WTC11 (cell line): ENCODE measurements at regions not wholly inside any gene's neighbourhood (a gene's known extent, or its start where the extent isn't known, plus 50 kb on each side); places are given as distances from the start of the nearest gene placed in this dataset.

Experiments
- EMX1 ChIP-seq: fragments of 250-450 bp; sonication (Bioruptor Pico); IDR thresholded peaks from 2 replicates; pipeline ENCODE4 v1.8.0; 2021; ENCODE audit warnings: mild to moderate bottlenecking
- ESRRA ChIP-seq: sonication (generic); formaldehyde crosslinking; IDR thresholded peaks from 2 replicates; pipeline ENCODE4 v1.8.1; 2022; ENCODE audit warnings: mild to moderate bottlenecking, missing genetic modification reagents, borderline replicate concordance
- HMGA2 ChIP-seq: fragments of 250-450 bp; sonication (Bioruptor Pico); IDR thresholded peaks from 2 replicates; pipeline ENCODE4 v1.4.0; 2021; ENCODE audit warnings: mild to moderate bottlenecking, moderate library complexity
- IRF2 ChIP-seq: sonication (generic); formaldehyde crosslinking; IDR thresholded peaks from 2 replicates; pipeline ENCODE4 v1.8.0; 2022; ENCODE audit warnings: low read depth, missing genetic modification reagents, borderline replicate concordance
- NR2C2 ChIP-seq: sonication (generic); formaldehyde crosslinking; IDR thresholded peaks from 2 replicates; pipeline ENCODE4 v1.8.0; 2022; ENCODE audit warnings: mild to moderate bottlenecking, missing genetic modification reagents
- RELA ChIP-seq: sonication (generic); formaldehyde crosslinking; IDR thresholded peaks from 2 replicates; pipeline ENCODE4 v1.8.1; 2022; ENCODE audit warnings: missing genetic modification reagents, mild to moderate bottlenecking, borderline replicate concordance
- SMAD3 ChIP-seq: sonication (generic); formaldehyde crosslinking; IDR thresholded peaks from 2 replicates; pipeline ENCODE4 v1.8.0; 2022; ENCODE audit warnings: missing genetic modification reagents, mild to moderate bottlenecking, borderline replicate concordance
- SMAD4 ChIP-seq: sonication (generic); formaldehyde crosslinking; IDR thresholded peaks from 2 replicates; pipeline ENCODE4 v1.8.0; 2022; ENCODE audit warnings: mild to moderate bottlenecking, missing genetic modification reagents
- TCF7 ChIP-seq: sonication (generic); formaldehyde crosslinking; IDR thresholded peaks from 2 replicates; pipeline ENCODE4 v1.8.0; 2022; ENCODE audit warnings: mild to moderate bottlenecking, low read depth, missing genetic modification reagents, moderate library complexity
- TEAD4 ChIP-seq: sonication (generic); formaldehyde crosslinking; IDR thresholded peaks from 2 replicates; pipeline ENCODE4 v1.8.0; 2022; ENCODE audit warnings: mild to moderate bottlenecking, missing genetic modification reagents
- TP53 ChIP-seq: sonication (generic); formaldehyde crosslinking; IDR thresholded peaks from 2 replicates; pipeline ENCODE4 v1.8.1; 2023; ENCODE audit warnings: mild to moderate bottlenecking, missing genetic modification reagents
- ZBTB21 ChIP-seq: sonication (generic); formaldehyde crosslinking; IDR thresholded peaks from 2 replicates; pipeline ENCODE4 v1.8.1; 2023; ENCODE audit warnings: mild to moderate bottlenecking, missing genetic modification reagents, borderline replicate concordance
- ZNF232 ChIP-seq: sonication (generic); formaldehyde crosslinking; IDR thresholded peaks from 2 replicates; pipeline ENCODE4 v1.8.0; 2022; ENCODE audit warnings: mild to moderate bottlenecking, missing genetic modification reagents
- TF ChIP-seq, protein P1 (sequence below): fragments of 250-450 bp; sonication (Bioruptor Pico); IDR thresholded peaks from 2 replicates; pipeline ENCODE4 v1.9.0; 2021; ENCODE audit warnings: mild to moderate bottlenecking, borderline replicate concordance
- TF ChIP-seq, protein P2 (sequence below): sonication (generic); formaldehyde crosslinking; IDR thresholded peaks from 2 replicates; pipeline ENCODE4 v1.8.0; 2022; ENCODE audit warnings: mild to moderate bottlenecking, missing genetic modification reagents
- TF ChIP-seq, protein P3 (sequence below): sonication (generic); formaldehyde crosslinking; IDR thresholded peaks from 2 replicates; pipeline ENCODE4 v1.8.1; 2023; ENCODE audit warnings: mild to moderate bottlenecking, missing genetic modification reagents, moderate library complexity
- TF ChIP-seq, protein P4 (sequence below): sonication (generic); formaldehyde crosslinking; IDR thresholded peaks from 2 replicates; pipeline ENCODE4 v1.8.1; 2023; ENCODE audit warnings: mild to moderate bottlenecking, moderate library complexity, missing genetic modification reagents
- TF ChIP-seq, protein P5 (sequence below): sonication (generic); formaldehyde crosslinking; IDR thresholded peaks from 2 replicates; pipeline ENCODE4 v1.8.0; 2022; ENCODE audit warnings: mild to moderate bottlenecking, missing genetic modification reagents
- TF ChIP-seq, protein P6 (sequence below): fragments of 250-450 bp; sonication (Bioruptor Pico); conservative IDR thresholded peaks from 2 replicates; pipeline ENCODE4 v1.9.0; 2021; ENCODE audit warnings: mild to moderate bottlenecking
- TF ChIP-seq, protein P7 (sequence below): sonication (generic); formaldehyde crosslinking; IDR thresholded peaks from 2 replicates; pipeline ENCODE4 v1.8.1; 2022; ENCODE audit warnings: missing genetic modification reagents, borderline replicate concordance
- TF ChIP-seq, protein P8 (sequence below): sonication (generic); formaldehyde crosslinking; IDR thresholded peaks from 2 replicates; pipeline ENCODE4 v1.8.0; 2023; ENCODE audit warnings: missing genetic modification reagents

DNA sequence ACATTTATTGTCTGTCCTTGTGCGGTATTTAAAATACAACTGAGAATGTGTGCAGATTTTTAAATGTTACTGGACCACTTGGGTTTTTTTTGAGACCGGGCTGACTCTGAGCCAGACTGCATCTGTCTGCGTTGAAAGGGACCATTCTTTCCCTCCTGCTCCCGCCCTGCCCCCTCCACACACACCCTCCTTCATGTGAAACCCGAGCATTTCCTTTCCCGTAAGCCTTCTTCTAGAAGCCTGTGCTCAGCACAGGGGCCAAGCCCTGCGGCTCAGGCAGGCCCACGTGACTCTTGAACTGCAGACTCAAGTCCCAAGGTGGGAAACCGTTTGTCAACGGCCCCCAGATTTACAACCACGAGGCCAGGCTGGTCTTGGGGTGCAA lies 82.7 kb upstream of the FOXC1 start (continued):
- TF ChIP-seq SMAD3 (CRISPR knock-in tag) (peak; percentile 81), EMX1 (CRISPR knock-in tag) (no peak), IRF2 (CRISPR knock-in tag) (no peak), NR2C2 (no peak), ZBTB21 (CRISPR knock-in tag) (peak; percentile 76; the same call in 1 of the 2 replicates), ESRRA (no peak), TP53 (CRISPR knock-in tag) (peak; percentile 74; the same call in 1 of the 2 replicates), SMAD4 (CRISPR knock-in tag) (no peak), HMGA2 (CRISPR knock-in tag) (no peak), TCF7 (CRISPR knock-in tag) (no peak), TEAD4 (CRISPR knock-in tag) (no peak), RELA (CRISPR knock-in tag) (no peak), ZNF232 (CRISPR knock-in tag) (peak; percentile 95)
- TF ChIP-seq, protein P1, sequence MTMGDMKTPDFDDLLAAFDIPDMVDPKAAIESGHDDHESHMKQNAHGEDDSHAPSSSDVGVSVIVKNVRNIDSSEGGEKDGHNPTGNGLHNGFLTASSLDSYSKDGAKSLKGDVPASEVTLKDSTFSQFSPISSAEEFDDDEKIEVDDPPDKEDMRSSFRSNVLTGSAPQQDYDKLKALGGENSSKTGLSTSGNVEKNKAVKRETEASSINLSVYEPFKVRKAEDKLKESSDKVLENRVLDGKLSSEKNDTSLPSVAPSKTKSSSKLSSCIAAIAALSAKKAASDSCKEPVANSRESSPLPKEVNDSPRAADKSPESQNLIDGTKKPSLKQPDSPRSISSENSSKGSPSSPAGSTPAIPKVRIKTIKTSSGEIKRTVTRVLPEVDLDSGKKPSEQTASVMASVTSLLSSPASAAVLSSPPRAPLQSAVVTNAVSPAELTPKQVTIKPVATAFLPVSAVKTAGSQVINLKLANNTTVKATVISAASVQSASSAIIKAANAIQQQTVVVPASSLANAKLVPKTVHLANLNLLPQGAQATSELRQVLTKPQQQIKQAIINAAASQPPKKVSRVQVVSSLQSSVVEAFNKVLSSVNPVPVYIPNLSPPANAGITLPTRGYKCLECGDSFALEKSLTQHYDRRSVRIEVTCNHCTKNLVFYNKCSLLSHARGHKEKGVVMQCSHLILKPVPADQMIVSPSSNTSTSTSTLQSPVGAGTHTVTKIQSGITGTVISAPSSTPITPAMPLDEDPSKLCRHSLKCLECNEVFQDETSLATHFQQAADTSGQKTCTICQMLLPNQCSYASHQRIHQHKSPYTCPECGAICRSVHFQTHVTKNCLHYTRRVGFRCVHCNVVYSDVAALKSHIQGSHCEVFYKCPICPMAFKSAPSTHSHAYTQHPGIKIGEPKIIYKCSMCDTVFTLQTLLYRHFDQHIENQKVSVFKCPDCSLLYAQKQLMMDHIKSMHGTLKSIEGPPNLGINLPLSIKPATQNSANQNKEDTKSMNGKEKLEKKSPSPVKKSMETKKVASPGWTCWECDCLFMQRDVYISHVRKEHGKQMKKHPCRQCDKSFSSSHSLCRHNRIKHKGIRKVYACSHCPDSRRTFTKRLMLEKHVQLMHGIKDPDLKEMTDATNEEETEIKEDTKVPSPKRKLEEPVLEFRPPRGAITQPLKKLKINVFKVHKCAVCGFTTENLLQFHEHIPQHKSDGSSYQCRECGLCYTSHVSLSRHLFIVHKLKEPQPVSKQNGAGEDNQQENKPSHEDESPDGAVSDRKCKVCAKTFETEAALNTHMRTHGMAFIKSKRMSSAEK (CRISPR knock-in tag): no peak
- TF ChIP-seq, protein P2, sequence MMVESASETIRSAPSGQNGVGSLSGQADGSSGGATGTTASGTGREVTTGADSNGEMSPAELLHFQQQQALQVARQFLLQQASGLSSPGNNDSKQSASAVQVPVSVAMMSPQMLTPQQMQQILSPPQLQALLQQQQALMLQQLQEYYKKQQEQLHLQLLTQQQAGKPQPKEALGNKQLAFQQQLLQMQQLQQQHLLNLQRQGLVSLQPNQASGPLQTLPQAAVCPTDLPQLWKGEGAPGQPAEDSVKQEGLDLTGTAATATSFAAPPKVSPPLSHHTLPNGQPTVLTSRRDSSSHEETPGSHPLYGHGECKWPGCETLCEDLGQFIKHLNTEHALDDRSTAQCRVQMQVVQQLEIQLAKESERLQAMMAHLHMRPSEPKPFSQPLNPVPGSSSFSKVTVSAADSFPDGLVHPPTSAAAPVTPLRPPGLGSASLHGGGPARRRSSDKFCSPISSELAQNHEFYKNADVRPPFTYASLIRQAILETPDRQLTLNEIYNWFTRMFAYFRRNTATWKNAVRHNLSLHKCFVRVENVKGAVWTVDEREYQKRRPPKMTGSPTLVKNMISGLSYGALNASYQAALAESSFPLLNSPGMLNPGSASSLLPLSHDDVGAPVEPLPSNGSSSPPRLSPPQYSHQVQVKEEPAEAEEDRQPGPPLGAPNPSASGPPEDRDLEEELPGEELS (CRISPR knock-in tag): peak; percentile 92
- TF ChIP-seq, protein P3, sequence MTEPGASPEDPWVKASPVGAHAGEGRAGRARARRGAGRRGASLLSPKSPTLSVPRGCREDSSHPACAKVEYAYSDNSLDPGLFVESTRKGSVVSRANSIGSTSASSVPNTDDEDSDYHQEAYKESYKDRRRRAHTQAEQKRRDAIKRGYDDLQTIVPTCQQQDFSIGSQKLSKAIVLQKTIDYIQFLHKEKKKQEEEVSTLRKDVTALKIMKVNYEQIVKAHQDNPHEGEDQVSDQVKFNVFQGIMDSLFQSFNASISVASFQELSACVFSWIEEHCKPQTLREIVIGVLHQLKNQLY: no peak
- TF ChIP-seq, protein P4, sequence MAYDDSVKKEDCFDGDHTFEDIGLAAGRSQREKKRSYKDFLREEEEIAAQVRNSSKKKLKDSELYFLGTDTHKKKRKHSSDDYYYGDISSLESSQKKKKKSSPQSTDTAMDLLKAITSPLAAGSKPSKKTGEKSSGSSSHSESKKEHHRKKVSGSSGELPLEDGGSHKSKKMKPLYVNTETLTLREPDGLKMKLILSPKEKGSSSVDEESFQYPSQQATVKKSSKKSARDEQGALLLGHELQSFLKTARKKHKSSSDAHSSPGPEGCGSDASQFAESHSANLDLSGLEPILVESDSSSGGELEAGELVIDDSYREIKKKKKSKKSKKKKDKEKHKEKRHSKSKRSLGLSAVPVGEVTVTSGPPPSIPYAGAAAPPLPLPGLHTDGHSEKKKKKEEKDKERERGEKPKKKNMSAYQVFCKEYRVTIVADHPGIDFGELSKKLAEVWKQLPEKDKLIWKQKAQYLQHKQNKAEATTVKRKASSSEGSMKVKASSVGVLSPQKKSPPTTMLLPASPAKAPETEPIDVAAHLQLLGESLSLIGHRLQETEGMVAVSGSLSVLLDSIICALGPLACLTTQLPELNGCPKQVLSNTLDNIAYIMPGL (CRISPR knock-in tag): no peak
- TF ChIP-seq, protein P5, sequence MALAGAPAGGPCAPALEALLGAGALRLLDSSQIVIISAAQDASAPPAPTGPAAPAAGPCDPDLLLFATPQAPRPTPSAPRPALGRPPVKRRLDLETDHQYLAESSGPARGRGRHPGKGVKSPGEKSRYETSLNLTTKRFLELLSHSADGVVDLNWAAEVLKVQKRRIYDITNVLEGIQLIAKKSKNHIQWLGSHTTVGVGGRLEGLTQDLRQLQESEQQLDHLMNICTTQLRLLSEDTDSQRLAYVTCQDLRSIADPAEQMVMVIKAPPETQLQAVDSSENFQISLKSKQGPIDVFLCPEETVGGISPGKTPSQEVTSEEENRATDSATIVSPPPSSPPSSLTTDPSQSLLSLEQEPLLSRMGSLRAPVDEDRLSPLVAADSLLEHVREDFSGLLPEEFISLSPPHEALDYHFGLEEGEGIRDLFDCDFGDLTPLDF (CRISPR knock-in tag): 0 out of 2 replicates have a peak, but pooled peaks have one; percentile 60
- TF ChIP-seq, protein P6, sequence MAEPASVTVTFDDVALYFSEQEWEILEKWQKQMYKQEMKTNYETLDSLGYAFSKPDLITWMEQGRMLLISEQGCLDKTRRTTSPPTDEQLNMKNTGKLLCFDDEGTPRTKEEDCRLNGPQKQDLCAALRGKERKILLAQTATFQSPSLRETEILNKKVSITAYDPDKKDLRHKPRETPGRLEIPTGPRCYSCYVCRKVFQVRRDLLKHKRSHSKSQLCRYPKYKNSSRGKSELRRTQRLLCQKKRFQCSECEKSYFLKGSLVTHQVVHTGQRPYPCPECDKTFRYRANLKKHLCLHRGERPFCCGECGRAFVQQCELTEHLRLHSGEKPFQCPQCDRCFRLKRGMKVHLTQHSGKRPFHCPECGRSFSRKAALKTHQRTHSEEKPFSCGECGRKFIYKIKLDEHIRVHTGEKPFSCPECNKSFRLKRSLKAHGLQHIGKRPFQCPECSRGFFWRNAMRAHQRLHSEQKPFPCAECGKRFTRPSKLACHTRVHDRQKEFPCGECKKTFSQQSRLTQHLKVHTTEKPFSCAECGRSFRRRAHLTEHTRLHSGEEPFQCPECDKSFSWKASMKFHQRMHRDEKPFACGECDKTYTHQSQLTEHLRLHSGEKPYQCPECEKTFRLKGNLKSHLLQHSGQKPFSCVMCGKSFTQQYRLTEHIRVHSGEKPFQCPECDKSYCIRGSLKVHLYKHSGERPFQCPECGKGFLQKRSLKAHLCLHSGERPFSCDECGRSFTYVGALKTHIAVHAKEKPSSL (CRISPR knock-in tag): no peak
- TF ChIP-seq, protein P7, sequence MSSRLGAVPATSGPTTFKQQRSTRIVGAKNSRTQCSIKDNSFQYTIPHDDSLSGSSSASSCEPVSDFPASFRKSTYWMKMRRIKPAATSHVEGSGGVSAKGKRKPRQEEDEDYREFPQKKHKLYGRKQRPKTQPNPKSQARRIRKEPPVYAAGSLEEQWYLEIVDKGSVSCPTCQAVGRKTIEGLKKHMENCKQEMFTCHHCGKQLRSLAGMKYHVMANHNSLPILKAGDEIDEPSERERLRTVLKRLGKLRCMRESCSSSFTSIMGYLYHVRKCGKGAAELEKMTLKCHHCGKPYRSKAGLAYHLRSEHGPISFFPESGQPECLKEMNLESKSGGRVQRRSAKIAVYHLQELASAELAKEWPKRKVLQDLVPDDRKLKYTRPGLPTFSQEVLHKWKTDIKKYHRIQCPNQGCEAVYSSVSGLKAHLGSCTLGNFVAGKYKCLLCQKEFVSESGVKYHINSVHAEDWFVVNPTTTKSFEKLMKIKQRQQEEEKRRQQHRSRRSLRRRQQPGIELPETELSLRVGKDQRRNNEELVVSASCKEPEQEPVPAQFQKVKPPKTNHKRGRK (CRISPR knock-in tag): no peak
- TF ChIP-seq, protein P8, sequence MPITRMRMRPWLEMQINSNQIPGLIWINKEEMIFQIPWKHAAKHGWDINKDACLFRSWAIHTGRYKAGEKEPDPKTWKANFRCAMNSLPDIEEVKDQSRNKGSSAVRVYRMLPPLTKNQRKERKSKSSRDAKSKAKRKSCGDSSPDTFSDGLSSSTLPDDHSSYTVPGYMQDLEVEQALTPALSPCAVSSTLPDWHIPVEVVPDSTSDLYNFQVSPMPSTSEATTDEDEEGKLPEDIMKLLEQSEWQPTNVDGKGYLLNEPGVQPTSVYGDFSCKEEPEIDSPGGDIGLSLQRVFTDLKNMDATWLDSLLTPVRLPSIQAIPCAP (CRISPR knock-in tag): peak; percentile 69; the same call in 1 of the 2 replicates
